Endothelial cell (in vitro differentiated cells): ENCODE measurements at regions not wholly inside any gene's neighbourhood (a gene's known extent, or its start where the extent isn't known, plus 50 kb on each side); places are given as distances from the start of the nearest gene placed in this dataset.
A peak's percentile ranks its signal among the peaks of the same experiment; 100 is the strongest.

Source experiments
- DNase-seq: peaks from one replicate; pipeline ENCODE4 v3.0.0; 2021; ENCODE audit warnings: low spot score
- H3K27ac Mint-ChIP-seq: one replicate; pipeline ENCODE4 v1.8.0; 2021; ENCODE audit warnings: mixed read lengths, inconsistent platforms; ENCODE audit not compliant: unreplicated experiment
- H3K27me3 Mint-ChIP-seq: one replicate; pipeline ENCODE4 v1.8.0; 2021; ENCODE audit warnings: mild to moderate bottlenecking, moderate library complexity, mixed read lengths, inconsistent platforms; ENCODE audit not compliant: unreplicated experiment
- H3K36me3 Mint-ChIP-seq: one replicate; pipeline ENCODE4 v1.8.0; 2021; ENCODE audit warnings: mild to moderate bottlenecking, low read depth, mixed read lengths, inconsistent platforms; ENCODE audit not compliant: unreplicated experiment
- H3K4me1 Mint-ChIP-seq: one replicate; pipeline ENCODE4 v1.8.0; 2021; ENCODE audit warnings: mild to moderate bottlenecking, mixed read lengths, inconsistent platforms; ENCODE audit not compliant: unreplicated experiment
- H3K4me3 Mint-ChIP-seq: one replicate; pipeline ENCODE4 v1.8.0; 2021; ENCODE audit warnings: mild to moderate bottlenecking, mixed read lengths, inconsistent platforms; ENCODE audit not compliant: unreplicated experiment
- H3K9me3 Mint-ChIP-seq: one replicate; pipeline ENCODE4 v1.8.0; 2021; ENCODE audit warnings: mixed read lengths, inconsistent platforms; ENCODE audit not compliant: unreplicated experiment
- TF ChIP-seq, protein P1 (sequence below): fragments of 200-600 bp; sonication (generic); IDR thresholded peaks from one replicate; pipeline ENCODE4 v1.5.0; 2021; ENCODE audit warnings: antibody characterized with exemption; ENCODE audit not compliant: unreplicated experiment

DNA sequence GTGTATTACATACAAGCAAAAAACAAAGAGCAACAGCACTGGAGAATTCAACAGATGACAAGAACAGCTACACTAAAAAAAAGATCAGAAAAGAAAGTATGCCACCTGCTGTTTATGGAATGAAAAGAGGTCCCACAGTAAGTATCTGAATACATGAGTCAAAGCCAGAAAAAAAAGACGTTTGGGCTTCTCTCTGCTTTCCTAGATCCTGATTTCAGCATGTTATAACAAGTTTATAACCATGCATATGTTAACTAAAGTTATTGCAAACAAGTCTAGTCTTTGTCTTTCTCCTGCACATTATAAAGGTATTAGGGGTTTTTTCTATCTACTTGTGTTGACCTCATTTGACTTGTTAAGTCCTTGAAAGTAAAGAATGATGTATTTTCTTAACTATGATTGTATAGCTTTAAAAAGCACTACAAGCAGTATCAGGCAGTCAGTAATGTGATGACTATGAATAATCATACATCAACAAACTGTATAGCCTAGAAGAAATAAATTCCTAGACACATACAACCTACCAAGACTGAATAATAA, 108.5 kb upstream of the COL5A2 start:
- Mint-ChIP-seq H3K27me3 (no peaks in the 10 kb centered on the region), H3K9me3 (no peaks in the 10 kb centered on the region), H3K4me3 (no peak overlapping the region), H3K4me1 (no peaks in the 10 kb centered on the region), H3K36me3 (no peaks in the 10 kb centered on the region), H3K27ac (no peak overlapping the region)
- DNase-seq: no peak
- TF ChIP-seq, protein P1, sequence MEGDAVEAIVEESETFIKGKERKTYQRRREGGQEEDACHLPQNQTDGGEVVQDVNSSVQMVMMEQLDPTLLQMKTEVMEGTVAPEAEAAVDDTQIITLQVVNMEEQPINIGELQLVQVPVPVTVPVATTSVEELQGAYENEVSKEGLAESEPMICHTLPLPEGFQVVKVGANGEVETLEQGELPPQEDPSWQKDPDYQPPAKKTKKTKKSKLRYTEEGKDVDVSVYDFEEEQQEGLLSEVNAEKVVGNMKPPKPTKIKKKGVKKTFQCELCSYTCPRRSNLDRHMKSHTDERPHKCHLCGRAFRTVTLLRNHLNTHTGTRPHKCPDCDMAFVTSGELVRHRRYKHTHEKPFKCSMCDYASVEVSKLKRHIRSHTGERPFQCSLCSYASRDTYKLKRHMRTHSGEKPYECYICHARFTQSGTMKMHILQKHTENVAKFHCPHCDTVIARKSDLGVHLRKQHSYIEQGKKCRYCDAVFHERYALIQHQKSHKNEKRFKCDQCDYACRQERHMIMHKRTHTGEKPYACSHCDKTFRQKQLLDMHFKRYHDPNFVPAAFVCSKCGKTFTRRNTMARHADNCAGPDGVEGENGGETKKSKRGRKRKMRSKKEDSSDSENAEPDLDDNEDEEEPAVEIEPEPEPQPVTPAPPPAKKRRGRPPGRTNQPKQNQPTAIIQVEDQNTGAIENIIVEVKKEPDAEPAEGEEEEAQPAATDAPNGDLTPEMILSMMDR: peak; percentile 53

DNA sequence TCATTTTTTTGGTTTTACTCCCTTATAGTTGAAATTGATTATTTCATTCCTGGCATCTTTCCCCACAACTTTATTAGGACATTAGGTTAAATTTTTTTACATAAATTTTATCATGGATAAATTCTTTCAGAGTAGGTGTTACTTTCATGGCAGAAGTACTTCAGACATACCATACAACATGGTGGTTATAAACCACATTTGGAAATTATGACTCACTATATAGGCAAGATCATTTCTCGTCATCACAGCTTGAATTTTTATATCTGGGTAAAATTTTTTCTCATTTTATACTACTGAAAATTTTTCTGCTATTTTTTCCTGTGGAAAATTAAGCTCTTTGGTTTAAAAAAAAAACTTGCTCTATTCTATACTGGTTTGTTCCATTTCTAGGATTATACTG, 111.9 kb upstream of the COL5A2 start:
- no peak overlapping the region for H3K4me3 Mint-ChIP-seq
- no peaks in the 10 kb centered on the region for H3K36me3 Mint-ChIP-seq
- no peak for DNase-seq
- H3K27ac Mint-ChIP-seq: no peak overlapping the region
- no peaks in the 10 kb centered on the region for H3K9me3 Mint-ChIP-seq
- TF ChIP-seq, protein P1: no peak
- no peaks in the 10 kb centered on the region for H3K4me1 Mint-ChIP-seq
- no peaks in the 10 kb centered on the region for H3K27me3 Mint-ChIP-seq

DNA sequence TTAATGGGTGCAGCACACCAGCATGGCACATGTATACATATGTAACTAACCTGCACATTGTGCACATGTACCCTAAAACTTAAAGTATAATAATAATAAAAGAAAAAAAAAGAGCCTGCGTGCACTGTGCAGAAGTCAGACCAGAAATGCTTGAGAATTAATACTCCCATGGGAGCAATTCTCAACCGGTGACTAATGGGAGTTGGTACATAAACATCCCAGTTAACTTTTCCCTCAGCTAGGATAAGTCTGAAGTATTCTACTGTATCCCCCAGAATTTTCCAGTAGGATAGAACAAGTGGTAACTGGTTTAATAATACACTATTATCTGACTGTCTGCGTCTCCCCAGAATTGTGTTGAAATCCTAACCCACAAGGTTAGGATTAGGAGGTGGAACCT, 113.6 kb upstream of the COL5A2 start:
- no peaks in the 10 kb centered on the region for H3K36me3 Mint-ChIP-seq
- TF ChIP-seq, protein P1: no peak
- no peak overlapping the region for H3K27ac Mint-ChIP-seq
- H3K4me3 Mint-ChIP-seq: no peak overlapping the region
- H3K9me3 Mint-ChIP-seq: no peaks in the 10 kb centered on the region
- no peaks in the 10 kb centered on the region for H3K27me3 Mint-ChIP-seq
- no peaks in the 10 kb centered on the region for H3K4me1 Mint-ChIP-seq
- no peak for DNase-seq

DNA sequence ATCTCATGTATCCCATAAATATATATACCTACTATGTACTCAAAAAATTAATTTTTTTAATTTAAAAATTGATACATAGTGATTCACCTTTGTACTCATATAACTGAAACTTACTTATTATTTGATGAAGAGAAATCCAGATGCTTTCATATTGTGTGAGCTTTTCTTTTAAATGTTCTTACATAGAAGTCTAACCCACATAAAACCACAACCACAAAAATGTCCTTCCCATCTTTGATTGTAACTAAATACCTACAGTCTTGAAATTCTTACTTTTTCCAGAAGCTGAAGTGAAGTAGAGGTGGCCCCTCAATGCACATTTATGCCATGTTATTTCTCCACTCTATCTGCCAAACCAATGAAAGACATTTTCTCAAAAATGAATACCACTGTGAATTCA, 117.9 kb upstream of the COL5A2 start:
- H3K36me3 Mint-ChIP-seq: no peaks in the 10 kb centered on the region
- H3K4me1 Mint-ChIP-seq: no peaks in the 10 kb centered on the region
- DNase-seq: no peak
- no peak overlapping the region for H3K27ac Mint-ChIP-seq
- H3K27me3 Mint-ChIP-seq: no peaks in the 10 kb centered on the region
- no peak overlapping the region for H3K4me3 Mint-ChIP-seq
- no peaks in the 10 kb centered on the region for H3K9me3 Mint-ChIP-seq
- TF ChIP-seq, protein P1: no peak

DNA sequence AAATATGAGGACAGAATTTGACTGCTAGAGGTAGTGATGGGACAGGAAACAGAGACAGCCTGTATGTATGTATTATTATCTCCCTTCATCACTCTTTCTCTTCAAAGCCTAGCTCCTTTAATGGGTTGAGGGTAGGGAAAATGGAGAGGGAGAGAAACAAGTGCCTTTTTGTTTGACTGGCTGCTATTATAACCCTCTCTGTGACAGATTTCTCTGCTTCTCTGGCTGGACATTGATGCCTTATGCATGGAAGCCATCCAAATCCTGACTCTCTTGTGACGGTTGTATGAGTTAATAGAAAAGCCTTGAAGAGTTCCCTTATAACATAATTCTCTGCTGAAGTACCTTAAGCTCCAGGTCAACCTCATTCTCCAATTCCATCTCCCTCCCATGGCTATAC, 118.5 kb upstream of the COL5A2 start:
- no peak for DNase-seq

More for the DNA sequence above, 118.5 kb upstream of the COL5A2 start:
- Mint-ChIP-seq H3K27me3 (no peaks in the 10 kb centered on the region), H3K36me3 (no peaks in the 10 kb centered on the region), H3K27ac (no peak overlapping the region), H3K4me3 (no peak overlapping the region), H3K9me3 (no peaks in the 10 kb centered on the region), H3K4me1 (no peaks in the 10 kb centered on the region)
- TF ChIP-seq, protein P1: no peak
